Muscle layer of colon (tissue), 2 donors: ENCODE measurements at regions not wholly inside any gene's neighbourhood (a gene's known extent, or its start where the extent isn't known, plus 50 kb on each side); places are given as distances from the start of the nearest gene placed in this dataset.
"Not testable (repeated sequence)": the region's sequence is repeated elsewhere in the genome, so short reads cannot be mapped to it uniquely, and the experiment has no call there.

Experiments
- H3K27ac ChIP-seq: one replicate; pipeline ENCODE4 v1.7.0; 2013; ENCODE audit warnings: low read depth, mild to moderate bottlenecking, low read length, moderate library complexity
- H3K27me3 ChIP-seq, 2 donors: one replicate each; pipeline ENCODE4 v1.7.0; 2013; ENCODE audit warnings: low read length in 2 of 2, mild to moderate bottlenecking in 2 of 2; ENCODE audit not compliant: insufficient read depth in 2 of 2, control insufficient read depth in 1 of 2
- H3K36me3 ChIP-seq: one replicate; pipeline ENCODE4 v1.7.0; 2013; ENCODE audit warnings: mild to moderate bottlenecking, low read length; ENCODE audit not compliant: insufficient read depth
- H3K4me1 ChIP-seq: one replicate; pipeline ENCODE4 v1.7.0; 2013; ENCODE audit warnings: mild to moderate bottlenecking, low read length; ENCODE audit not compliant: insufficient read depth
- H3K4me3 ChIP-seq, 2 donors: one replicate each; pipeline ENCODE4 v1.7.0; 2013; ENCODE audit warnings: low read length in 2 of 2, low read depth in 1 of 2, mild to moderate bottlenecking in 1 of 2, moderate library complexity in 1 of 2
- H3K9ac ChIP-seq: one replicate; pipeline ENCODE4 v1.7.0; 2013; ENCODE audit warnings: low read length
- H3K9me3 ChIP-seq: one replicate; pipeline ENCODE4 v1.7.0; 2013; ENCODE audit warnings: mild to moderate bottlenecking, low read length
- donor health status: abdominal sarcoma.
- donor health status: Adenocarcinoma of cecum.

DNA sequence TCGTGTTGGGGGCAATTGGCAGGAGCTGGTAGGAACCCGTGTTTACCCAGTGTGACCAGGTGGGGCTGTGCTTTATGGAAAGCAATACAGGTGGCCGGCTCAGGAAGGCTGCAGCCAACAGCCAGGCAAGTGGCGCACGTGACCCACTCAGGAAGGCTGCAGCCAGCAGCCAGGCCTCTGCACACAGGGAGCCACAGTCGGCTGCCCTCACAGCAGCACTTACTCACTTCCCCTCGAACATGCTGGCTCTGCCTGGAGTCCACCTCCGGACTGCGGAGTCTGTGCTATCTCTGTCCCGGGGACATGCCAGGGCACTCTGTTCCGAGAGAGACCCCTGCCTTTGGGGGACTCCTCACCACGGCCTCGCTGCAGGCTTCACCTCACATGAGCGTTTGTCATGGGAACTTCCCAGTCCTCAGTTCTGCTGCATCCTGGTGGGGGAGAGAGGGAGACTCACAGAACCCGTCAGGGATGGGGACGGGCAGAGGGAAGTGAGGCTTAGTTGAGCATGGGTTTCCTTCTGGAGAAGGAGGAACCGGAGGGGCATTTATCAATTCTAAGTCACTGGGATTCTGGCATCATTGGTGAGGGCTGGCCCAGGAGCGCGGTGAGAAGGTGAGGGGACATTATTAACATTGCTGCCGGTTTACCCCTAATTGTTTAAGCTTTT lies 76.8 kb downstream of the TTLL2 start:
- no peaks in the 10 kb centered on the region for H3K27me3 ChIP-seq

DNA sequence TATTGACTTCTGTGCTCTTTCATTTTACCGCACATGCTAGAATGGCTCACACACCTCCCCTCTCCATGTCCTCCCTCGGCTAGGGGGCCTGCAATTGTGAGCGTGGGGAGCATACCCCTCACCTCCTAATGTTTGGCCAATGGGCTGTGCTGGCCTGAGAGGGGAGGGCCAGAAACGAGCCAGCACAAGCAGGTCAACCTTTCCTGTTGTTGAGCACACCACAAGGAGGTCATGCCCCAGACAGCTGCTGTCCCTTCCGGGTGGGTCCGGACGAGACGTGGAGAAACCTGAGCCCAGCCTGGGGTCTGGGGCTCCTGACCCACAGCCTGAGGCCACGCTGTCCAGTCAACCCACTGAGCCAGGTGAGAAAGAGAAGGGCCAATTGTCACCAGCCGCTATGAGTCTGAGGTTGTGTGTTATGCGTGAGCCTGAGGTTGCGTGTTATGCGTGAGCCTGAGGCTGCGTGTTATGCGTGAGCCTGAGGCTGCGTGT lies 77.4 kb downstream of the TTLL2 start:
- Histone ChIP-seq H3K4me3 (no peak overlapping the region), H3K9me3 (no peaks in the 10 kb centered on the region), H3K9ac (no peak overlapping the region), H3K27me3 (no peaks in the 10 kb centered on the region), H3K36me3 (no peaks in the 10 kb centered on the region), H3K4me1 (no peaks in the 10 kb centered on the region), H3K27ac (no peak overlapping the region)

More for the DNA sequence above, 76.8 kb downstream of the TTLL2 start:
- Histone ChIP-seq H3K4me1 (no peaks in the 10 kb centered on the region), H3K27ac (no peak overlapping the region), H3K4me3 (no peak overlapping the region), H3K9me3 (no peaks in the 10 kb centered on the region), H3K36me3 (no peaks in the 10 kb centered on the region), H3K9ac (no peak overlapping the region)

DNA sequence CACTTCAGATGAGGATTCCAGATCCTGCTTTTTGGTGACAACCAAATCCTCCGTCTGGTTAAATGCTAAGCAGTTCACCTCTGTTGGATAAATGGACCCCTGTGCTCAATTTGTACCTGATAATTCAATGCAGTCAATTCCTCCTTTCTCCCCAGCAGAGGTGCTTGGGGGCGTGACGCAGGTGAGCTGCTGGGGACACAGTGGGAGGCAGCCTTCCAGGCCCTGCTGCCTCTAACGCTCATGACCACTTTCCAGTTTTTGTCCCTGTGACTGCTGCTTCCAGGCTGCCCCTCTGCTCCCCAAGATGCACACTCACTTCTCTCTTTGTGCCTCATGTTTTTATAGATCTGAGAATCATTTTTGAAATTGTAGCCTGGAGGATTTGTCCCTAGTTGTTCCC lies 78.5 kb downstream of the TTLL2 start:
- Histone ChIP-seq H3K4me3 (no peak overlapping the region), H3K4me1 (no peaks in the 10 kb centered on the region), H3K9me3 (no peaks in the 10 kb centered on the region), H3K9ac (no peak overlapping the region), H3K36me3 (no peaks in the 10 kb centered on the region), H3K27me3 (no peaks in the 10 kb centered on the region), H3K27ac (no peak overlapping the region)

DNA sequence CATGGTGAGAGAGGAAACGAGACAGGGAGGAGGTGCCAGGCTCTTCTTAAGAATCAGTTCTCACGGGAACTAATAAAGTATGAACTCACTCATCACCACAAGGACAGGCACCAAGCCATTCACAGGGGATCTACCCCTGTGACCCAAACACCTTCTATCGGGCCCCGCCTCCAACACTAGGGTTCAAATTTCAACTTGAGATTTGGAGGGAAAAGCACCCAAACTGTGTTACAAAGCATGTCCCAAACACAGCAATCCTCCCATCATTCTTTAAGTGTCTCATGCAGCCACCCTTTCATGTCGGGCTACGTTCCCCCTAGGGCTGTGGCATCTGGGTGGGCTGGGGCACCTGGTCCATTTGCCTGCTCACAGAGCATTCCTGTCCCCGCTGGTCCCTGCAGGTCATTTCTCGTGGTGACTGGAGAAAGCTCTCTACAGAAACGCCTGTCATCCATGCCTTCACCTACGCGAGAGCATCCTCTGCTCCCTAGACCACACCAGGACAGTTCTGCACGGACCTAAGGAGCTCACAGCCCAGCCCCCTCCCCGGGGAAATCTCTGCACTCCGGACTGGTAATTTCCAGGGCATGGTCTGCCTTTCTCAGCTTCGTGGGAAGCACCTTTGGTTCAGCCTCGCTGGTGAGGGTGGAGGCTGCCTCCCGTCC lies 79.6 kb downstream of the TTLL2 start:
- Histone ChIP-seq H3K9me3 (no peaks in the 10 kb centered on the region), H3K27me3 (no peaks in the 10 kb centered on the region), H3K9ac (no peak overlapping the region), H3K27ac (no peak overlapping the region), H3K4me1 (no peaks in the 10 kb centered on the region), H3K4me3 (no peak overlapping the region), H3K36me3 (no peaks in the 10 kb centered on the region)

DNA sequence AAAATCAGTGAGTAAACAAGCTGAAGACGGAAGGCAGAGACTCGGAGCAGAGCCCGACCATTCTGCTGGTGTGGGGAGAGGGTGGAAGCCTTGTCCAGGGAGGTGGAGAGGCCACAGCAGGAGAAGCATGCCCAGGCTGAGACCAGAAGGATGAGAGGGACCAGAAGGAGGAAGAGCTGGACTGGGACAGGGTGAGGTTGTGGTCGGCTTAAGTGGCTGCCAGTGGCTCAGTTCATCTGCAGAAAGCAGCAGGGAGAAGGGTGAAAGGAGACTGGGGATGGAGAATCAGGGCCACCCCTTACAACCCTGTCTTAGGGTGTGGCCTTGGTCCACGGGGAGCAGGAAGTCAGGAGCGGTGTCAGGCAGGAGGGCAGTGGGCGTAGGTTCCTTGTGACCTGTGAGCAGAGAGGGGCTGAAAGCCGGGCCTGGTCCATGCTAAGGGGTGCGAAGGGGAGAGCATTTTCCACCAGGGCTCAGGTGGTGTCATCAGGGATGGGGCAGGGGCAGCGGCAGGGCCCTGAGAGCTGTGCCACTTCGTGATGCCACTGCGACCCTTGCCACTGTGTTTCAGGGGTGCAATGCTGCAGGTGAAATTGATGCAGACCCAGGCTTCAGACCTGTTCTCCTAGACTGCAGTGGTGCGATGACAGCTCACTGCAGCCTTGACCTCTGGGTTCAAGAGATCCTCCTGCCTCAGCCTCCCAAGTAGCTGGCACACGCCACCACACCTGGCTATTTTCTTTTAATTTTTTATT lies 81.1 kb downstream of the TTLL2 start:
- Histone ChIP-seq H3K9me3 (no peaks in the 10 kb centered on the region), H3K4me3 (no peak overlapping the region), H3K27me3 (no peaks in the 10 kb centered on the region), H3K27ac (no peak overlapping the region), H3K9ac (no peak overlapping the region), H3K4me1 (no peaks in the 10 kb centered on the region), H3K36me3 (no peaks in the 10 kb centered on the region)

DNA sequence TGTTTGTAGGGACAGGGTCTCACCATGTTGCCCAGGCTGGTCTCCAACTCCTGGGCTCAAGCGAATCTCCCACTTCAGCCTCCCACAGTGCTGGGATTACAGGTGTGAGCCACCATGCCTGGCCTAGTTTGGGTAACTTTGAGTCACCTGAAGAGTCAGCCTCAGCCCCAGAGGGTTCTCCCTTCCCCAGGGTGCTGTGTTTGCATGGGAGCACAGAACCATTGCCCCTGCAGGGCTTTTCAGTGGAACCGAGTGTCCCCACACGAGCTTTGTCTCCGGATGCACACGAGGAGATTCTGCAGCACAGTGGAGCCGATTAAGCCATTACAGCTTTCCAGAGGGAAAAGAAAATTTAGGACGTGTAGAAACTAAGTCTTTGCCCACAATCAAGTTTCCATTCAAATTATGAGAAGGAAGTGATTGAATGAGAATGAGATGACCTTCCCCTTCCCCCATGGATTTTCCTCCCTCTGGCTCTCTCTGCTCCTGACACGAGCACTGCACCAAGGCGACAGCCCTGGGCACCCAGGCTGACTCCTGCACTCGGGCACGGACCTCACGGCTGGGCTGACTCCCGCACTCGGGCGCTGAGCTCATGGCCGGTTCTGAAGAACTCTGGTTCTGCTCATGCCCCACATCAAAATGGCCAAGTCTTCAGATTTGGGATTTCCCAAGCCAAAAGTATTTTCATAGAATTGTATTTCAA lies 81.8 kb downstream of the TTLL2 start:
- not testable (repeated sequence) for H3K4me3 ChIP-seq, H3K27me3 ChIP-seq, H3K9ac ChIP-seq, H3K4me1 ChIP-seq, H3K9me3 ChIP-seq, H3K36me3 ChIP-seq, H3K27ac ChIP-seq

DNA sequence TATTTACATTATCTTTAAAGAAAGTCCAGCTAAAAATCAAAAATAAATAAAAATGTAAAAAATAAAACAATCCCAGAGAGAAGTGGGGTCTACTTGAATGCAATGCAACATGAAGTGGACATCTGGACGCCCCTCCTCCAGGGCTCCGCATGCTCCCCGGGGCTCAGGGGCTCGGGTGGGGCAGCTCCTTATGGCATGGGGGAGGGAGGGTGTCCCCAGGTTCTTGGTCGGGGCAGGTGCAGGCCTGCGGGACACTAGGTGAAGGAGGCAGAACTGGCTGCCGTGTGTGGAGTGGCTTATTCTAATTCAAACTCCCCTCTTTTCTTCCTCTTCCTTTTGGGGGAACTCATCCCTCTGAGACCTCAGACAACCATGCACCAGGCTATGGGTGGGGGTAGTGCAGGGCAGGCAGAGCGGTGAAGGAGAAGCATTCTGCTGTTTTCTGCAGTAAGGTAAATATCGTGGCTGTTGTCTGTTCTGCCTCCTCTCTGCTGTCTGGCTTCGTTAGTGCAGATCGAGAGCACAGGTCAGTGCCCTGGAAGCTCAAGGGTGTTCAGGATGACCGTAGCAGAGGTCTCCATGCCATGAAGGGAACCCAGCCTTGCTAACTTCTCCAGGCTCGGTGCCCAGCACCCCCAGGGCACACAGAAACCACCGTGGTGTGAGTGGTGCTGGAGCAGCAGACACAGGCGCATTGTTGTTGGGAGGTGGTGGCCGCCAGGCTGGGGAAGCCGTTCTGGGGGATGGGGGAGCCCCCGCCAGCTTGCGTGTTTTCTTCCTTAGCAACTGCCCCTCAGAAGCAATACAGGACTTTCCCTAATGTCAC lies 82.6 kb downstream of the TTLL2 start:
- H3K9me3 ChIP-seq: no peaks in the 10 kb centered on the region

DNA sequence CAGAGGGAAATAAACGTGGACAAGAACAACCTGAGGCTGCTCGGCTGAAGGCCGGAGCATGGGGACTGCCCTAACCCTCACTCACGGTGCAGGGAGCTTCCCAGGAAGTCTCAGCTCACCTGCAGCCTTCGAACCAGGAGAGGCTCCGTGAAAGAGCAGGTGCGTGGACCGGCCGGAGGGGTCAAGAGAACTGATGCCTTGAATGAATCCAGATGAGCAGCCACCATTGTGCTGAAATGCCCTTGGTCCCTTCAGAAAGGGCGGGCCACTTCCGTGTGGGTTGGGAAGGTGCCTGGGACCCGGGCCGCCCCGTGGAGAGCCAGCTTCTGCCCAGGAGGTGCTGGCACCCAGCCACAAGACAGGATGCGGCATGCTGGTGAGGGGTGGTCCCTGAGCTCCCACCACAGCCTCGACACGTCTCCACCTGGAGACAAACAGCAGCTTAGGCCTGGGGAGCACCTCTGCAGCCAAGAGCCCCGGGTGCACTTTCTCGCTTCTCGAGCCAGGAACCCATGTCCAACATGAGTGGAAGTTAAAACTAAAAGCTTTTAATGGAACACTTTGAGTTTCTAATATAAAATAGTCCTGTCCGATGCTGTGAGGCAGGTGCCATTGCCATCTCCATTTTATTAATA lies 83.5 kb downstream of the TTLL2 start:
- Histone ChIP-seq H3K27ac (no peak overlapping the region), H3K9ac (no peak overlapping the region), H3K4me3 (no peak overlapping the region), H3K36me3 (no peaks in the 10 kb centered on the region), H3K27me3 (no peaks in the 10 kb centered on the region), H3K4me1 (no peaks in the 10 kb centered on the region), H3K9me3 (no peaks in the 10 kb centered on the region)

More for the DNA sequence above, 82.6 kb downstream of the TTLL2 start:
- Histone ChIP-seq H3K27me3 (no peaks in the 10 kb centered on the region), H3K27ac (no peak overlapping the region), H3K36me3 (no peaks in the 10 kb centered on the region), H3K4me1 (no peaks in the 10 kb centered on the region), H3K4me3 (no peak overlapping the region), H3K9ac (no peak overlapping the region)

DNA sequence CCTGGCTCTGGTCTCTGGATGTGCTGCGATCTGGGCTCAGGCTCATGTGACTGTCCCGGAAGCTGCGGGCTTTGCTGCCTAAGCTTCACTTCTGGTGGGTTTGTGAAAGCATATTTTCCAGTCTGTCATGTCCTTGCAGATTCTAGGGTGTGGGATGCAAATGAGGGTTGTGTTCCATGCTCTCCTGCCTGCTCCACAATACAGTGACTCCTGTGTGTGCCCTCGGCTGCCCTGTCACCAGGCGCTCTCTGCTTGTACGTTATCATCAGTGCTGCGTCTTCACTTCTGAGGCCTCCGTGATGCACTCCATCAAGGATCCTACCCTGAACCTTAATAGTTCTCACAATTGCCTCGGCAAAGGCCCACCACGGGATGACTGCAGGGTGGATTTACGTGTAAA lies 84.2 kb downstream of the TTLL2 start:
- Histone ChIP-seq H3K9ac (no peak overlapping the region), H3K27me3 (no peaks in the 10 kb centered on the region), H3K4me1 (no peaks in the 10 kb centered on the region), H3K36me3 (no peaks in the 10 kb centered on the region), H3K9me3 (no peaks in the 10 kb centered on the region), H3K4me3 (no peak overlapping the region), H3K27ac (no peak overlapping the region)

DNA sequence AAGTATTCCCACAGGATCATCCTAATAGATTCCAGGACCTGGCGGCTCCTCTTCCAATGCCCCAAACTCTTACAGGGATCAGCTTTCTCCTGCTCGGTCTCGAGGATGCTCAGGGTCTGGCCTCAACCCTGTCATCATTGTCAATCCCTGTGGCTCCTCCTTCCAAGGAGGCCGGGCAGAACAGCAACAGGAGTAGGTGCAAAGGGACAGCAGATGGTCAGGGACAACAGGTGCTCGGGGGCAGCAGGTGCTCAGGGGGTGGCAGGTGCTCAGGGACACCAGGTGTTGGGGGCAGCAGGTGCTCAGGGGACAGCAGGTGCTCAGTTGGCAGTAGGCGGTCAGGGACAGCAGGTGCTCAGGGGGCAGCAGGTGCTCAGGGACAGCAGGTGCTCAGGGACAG lies 84.8 kb downstream of the TTLL2 start:
- Histone ChIP-seq H3K9ac (no peak overlapping the region), H3K4me1 (no peaks in the 10 kb centered on the region), H3K9me3 (no peaks in the 10 kb centered on the region), H3K4me3 (no peak overlapping the region), H3K36me3 (no peaks in the 10 kb centered on the region), H3K27ac (no peak overlapping the region), H3K27me3 (no peaks in the 10 kb centered on the region)
